ENCODE measurements at regions not wholly inside any gene's neighbourhood (a gene's known extent, or its start where the extent isn't known, plus 50 kb on each side); places are given as distances from the start of the nearest gene placed in this dataset.
"Not testable (repeated sequence)": the region's sequence is repeated elsewhere in the genome, so short reads cannot be mapped to it uniquely, and the experiment has no call there.

DNA sequence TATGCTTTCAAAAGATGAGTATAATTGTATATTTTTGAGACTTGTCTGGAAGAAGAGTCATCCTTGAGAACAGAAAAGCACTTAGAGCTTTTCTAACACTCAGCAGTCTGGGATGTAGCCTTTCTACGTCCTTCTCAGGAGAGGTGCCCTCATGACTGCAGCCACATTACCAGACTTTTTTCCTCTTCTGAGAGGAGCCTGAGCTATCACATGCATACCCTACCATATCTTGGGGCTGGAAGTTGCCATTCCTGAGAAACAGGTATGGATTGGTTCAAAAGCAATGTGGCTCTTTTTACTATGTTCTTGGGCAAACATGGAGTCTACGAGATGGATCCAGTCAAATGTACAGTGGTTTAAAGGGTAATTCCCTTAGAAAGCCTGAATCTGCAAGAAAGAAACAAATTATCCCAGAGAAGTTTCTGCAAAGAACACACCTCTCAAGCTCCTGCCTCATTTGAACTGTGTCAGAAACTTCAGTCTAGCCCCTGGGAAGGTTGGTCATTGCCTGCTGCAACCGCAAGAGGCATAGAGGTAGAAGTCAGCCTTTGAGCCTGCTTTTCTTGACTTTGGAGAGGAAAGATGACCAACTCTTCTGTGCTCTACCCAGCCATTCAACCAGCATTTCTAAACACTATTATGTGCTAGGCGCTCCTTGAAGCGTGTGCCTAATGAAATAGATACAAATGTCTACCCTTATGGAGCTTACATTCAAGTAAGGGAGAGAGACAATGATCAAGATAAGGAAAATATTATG lies 401.9 kb upstream of the ACTBL2 start:
- Histone ChIP-seq H3K36me3 (ENCODE audit: control insufficient read depth in 1 of 2, insufficient read depth in 2 of 2, low read length in 2 of 2) (no peaks in the 10 kb centered on the region), H3K4me3 (ENCODE audit: low read depth in 1 of 2, low read length in 2 of 2) (no peak overlapping the region), H3K27me3 (ENCODE audit: low read depth, low read length) (no peaks in the 10 kb centered on the region), H3K4me1 (ENCODE audit: control insufficient read depth in 1 of 2, insufficient read depth in 2 of 2, low read length in 2 of 2) (no peaks in the 10 kb centered on the region), H3K27ac (ENCODE audit: low read length) (no peak overlapping the region), H3K9me3 (ENCODE audit: control insufficient read depth in 1 of 2, low read length in 2 of 2) (no peaks in the 10 kb centered on the region)

DNA sequence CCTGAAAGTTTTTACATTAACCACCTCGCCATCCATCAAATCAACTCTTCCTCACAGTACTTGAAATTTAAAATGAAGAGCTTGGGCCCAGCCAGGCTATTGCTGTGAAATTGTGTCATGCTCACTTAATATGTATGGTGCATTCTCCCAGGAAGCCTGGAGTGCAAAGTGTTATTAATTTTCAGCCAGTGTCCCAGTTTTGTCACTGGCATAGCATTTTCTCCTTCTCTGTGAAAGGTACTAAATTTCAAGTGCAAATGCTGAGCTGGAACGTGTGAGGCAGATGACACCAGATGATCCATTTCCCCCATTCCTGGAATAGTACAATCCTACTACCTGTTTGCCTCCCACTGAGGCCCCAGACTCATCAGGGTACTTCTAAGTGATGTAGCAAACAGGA lies 397.6 kb upstream of the ACTBL2 start:
- Histone ChIP-seq H3K27me3 (ENCODE audit: low read depth, low read length) (no peaks in the 10 kb centered on the region), H3K4me1 (ENCODE audit: control insufficient read depth in 1 of 2, insufficient read depth in 2 of 2, low read length in 2 of 2) (no peaks in the 10 kb centered on the region), H3K36me3 (ENCODE audit: control insufficient read depth in 1 of 2, insufficient read depth in 2 of 2, low read length in 2 of 2) (no peaks in the 10 kb centered on the region), H3K27ac (ENCODE audit: low read length) (no peak overlapping the region), H3K9me3 (ENCODE audit: control insufficient read depth in 1 of 2, low read length in 2 of 2) (no peaks in the 10 kb centered on the region), H3K4me3 (ENCODE audit: low read depth in 1 of 2, low read length in 2 of 2) (no peak overlapping the region)

GRCh38 chr5:57878301-57878722 lies 395.7 kb upstream of the ACTBL2 start:
- H3K36me3 ChIP-seq (ENCODE audit: control insufficient read depth in 1 of 2, insufficient read depth in 2 of 2, low read length in 2 of 2), result no peaks in the 10 kb centered on the region
- no peaks in the 10 kb centered on the region for H3K9me3 ChIP-seq (ENCODE audit: control insufficient read depth in 1 of 2, low read length in 2 of 2)
- no peaks in the 10 kb centered on the region for H3K27me3 ChIP-seq (ENCODE audit: low read depth, low read length)
- no peak overlapping the region for H3K4me3 ChIP-seq (ENCODE audit: low read depth in 1 of 2, low read length in 2 of 2)
- H3K4me1 ChIP-seq (ENCODE audit: control insufficient read depth in 1 of 2, insufficient read depth in 2 of 2, low read length in 2 of 2), result no peaks in the 10 kb centered on the region
- H3K27ac ChIP-seq (ENCODE audit: low read length), result no peak overlapping the region

DNA sequence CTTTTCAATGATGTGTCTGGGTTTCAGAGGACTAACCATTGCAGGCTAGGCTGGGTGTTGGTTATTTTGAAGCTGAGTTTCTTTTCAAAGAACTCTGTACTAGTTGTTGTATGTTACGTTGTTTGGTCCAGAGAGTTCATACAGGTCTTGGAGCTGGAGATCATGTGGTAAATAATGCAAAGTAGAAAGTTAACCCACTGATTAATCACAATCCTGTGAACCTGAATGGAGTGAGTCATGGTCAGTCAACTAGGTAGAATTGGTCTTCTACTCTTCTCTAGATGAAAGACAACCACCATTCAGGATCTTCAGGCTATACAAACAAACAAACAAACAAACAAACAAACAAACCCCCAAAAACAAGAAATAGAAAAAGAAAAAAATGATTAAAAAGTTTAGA lies 388.9 kb upstream of the ACTBL2 start:
- Histone ChIP-seq H3K27ac (ENCODE audit: low read length) (no peak overlapping the region), H3K27me3 (ENCODE audit: low read depth, low read length) (no peaks in the 10 kb centered on the region), H3K4me3 (ENCODE audit: low read depth in 1 of 2, low read length in 2 of 2) (no peak overlapping the region), H3K36me3 (ENCODE audit: control insufficient read depth in 1 of 2, insufficient read depth in 2 of 2, low read length in 2 of 2) (no peaks in the 10 kb centered on the region), H3K9me3 (ENCODE audit: control insufficient read depth in 1 of 2, low read length in 2 of 2) (no peaks in the 10 kb centered on the region), H3K4me1 (ENCODE audit: control insufficient read depth in 1 of 2, insufficient read depth in 2 of 2, low read length in 2 of 2) (no peaks in the 10 kb centered on the region)

DNA sequence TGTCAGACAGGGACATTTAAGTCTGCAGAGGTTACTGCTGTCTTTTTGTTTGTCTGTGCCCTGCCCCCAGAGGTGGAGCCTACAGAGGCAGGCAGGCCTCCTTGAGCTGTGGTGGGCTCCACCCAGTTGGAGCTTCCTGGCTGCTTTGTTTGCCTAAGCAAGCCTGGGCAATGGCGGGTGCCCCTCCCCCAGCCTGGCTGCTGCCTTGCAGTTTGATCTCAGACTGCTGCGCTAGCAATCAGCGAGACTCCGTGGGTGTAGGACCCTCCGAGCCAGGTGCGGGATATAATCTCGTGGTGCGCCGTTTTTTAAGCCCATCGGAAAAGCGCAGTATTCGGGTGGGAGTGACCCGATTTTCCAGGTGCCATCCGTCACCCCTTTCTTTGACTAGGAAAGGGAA lies 387.7 kb upstream of the ACTBL2 start:
- not testable (repeated sequence) for H3K27ac ChIP-seq (ENCODE audit: low read length); H3K36me3 ChIP-seq (ENCODE audit: control insufficient read depth in 1 of 2, insufficient read depth in 2 of 2, low read length in 2 of 2); H3K4me3 ChIP-seq (ENCODE audit: low read depth in 1 of 2, low read length in 2 of 2); H3K27me3 ChIP-seq (ENCODE audit: low read depth, low read length); H3K4me1 ChIP-seq (ENCODE audit: control insufficient read depth in 1 of 2, insufficient read depth in 2 of 2, low read length in 2 of 2); H3K9me3 ChIP-seq (ENCODE audit: control insufficient read depth in 1 of 2, low read length in 2 of 2)

DNA sequence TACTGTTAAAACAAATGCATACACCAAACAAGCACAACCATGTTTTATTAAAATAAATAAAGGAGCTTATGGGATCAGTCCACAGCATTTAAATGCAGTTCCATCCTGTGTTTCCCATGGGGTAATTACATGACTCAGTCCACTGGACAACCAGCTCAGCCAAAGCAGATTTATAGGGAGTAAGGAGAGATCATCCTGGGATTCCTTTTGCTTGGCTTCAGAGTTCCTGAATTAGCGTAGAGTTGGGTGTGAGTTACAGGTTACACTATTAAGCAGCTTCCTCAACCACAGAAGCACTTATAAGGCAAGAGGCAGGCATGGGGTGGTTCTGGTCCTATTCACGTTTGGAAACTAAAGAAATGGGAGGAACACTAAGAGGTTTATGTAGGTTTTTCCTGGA lies 381.1 kb upstream of the ACTBL2 start:
- Histone ChIP-seq H3K27ac (ENCODE audit: low read length) (no peak overlapping the region), H3K4me1 (ENCODE audit: control insufficient read depth in 1 of 2, insufficient read depth in 2 of 2, low read length in 2 of 2) (no peaks in the 10 kb centered on the region), H3K4me3 (ENCODE audit: low read depth in 1 of 2, low read length in 2 of 2) (no peak overlapping the region), H3K36me3 (ENCODE audit: control insufficient read depth in 1 of 2, insufficient read depth in 2 of 2, low read length in 2 of 2) (no peaks in the 10 kb centered on the region), H3K27me3 (ENCODE audit: low read depth, low read length) (no peaks in the 10 kb centered on the region), H3K9me3 (ENCODE audit: control insufficient read depth in 1 of 2, low read length in 2 of 2) (no peaks in the 10 kb centered on the region)

GRCh38 chr5:57862942-57863341 lies 380.3 kb upstream of the ACTBL2 start:
- Histone ChIP-seq H3K27me3 (ENCODE audit: low read depth, low read length) (no peaks in the 10 kb centered on the region), H3K27ac (ENCODE audit: low read length) (no peak overlapping the region), H3K4me3 (ENCODE audit: low read depth in 1 of 2, low read length in 2 of 2) (no peak overlapping the region), H3K9me3 (ENCODE audit: control insufficient read depth in 1 of 2, low read length in 2 of 2) (no peaks in the 10 kb centered on the region), H3K4me1 (ENCODE audit: control insufficient read depth in 1 of 2, insufficient read depth in 2 of 2, low read length in 2 of 2) (no peaks in the 10 kb centered on the region), H3K36me3 (ENCODE audit: control insufficient read depth in 1 of 2, insufficient read depth in 2 of 2, low read length in 2 of 2) (no peaks in the 10 kb centered on the region)

DNA sequence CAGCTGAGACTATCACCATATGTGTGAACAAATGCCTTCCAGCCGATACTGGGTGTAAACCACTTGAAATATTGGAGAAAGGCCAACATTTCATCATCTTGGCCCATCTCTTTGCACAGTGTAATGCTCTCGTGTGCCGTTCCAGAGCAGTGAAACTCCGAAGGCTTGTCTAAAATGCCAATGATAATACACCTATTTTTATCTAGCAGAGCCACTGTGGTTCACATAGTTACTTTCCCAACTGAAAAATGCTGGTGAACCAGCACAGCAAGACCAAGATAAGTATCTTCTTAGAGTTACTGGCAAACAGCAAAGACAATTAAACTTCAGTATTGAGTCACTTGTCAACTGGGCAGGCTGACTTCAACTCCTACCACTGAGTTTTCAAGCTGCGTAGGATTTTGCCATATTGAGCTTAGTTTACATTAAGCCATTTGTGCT lies 379.9 kb upstream of the ACTBL2 start:
- Histone ChIP-seq H3K4me3 (ENCODE audit: low read depth in 1 of 2, low read length in 2 of 2) (no peak overlapping the region), H3K27ac (ENCODE audit: low read length) (no peak overlapping the region), H3K9me3 (ENCODE audit: control insufficient read depth in 1 of 2, low read length in 2 of 2) (no peaks in the 10 kb centered on the region), H3K36me3 (ENCODE audit: control insufficient read depth in 1 of 2, insufficient read depth in 2 of 2, low read length in 2 of 2) (no peaks in the 10 kb centered on the region), H3K27me3 (ENCODE audit: low read depth, low read length) (no peaks in the 10 kb centered on the region), H3K4me1 (ENCODE audit: control insufficient read depth in 1 of 2, insufficient read depth in 2 of 2, low read length in 2 of 2) (no peaks in the 10 kb centered on the region)

DNA sequence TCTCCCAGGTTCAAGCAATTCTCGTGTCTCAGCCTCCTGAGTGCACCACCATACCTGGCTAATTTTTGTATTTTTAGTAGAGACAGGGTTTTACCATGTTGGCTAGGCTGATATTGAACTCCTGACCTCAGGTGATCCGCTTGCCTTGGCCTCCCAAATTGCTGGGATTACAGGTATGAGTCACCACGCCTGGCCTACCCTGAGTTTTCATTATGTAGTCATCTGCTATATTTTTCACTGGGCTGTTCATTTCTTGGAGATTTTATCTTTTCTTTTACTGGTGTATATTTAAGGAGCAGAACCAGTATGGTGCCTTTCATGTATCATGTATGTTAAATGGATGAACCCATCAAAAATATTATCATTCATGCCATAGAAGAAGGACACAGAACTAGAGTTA lies 377.0 kb upstream of the ACTBL2 start:
- Histone ChIP-seq H3K36me3 (ENCODE audit: control insufficient read depth in 1 of 2, insufficient read depth in 2 of 2, low read length in 2 of 2) (no peaks in the 10 kb centered on the region), H3K4me1 (ENCODE audit: control insufficient read depth in 1 of 2, insufficient read depth in 2 of 2, low read length in 2 of 2) (no peaks in the 10 kb centered on the region), H3K4me3 (ENCODE audit: low read depth in 1 of 2, low read length in 2 of 2) (no peak overlapping the region), H3K27me3 (ENCODE audit: low read depth, low read length) (no peaks in the 10 kb centered on the region), H3K9me3 (ENCODE audit: control insufficient read depth in 1 of 2, low read length in 2 of 2) (no peaks in the 10 kb centered on the region), H3K27ac (ENCODE audit: low read length) (no peak overlapping the region)

DNA sequence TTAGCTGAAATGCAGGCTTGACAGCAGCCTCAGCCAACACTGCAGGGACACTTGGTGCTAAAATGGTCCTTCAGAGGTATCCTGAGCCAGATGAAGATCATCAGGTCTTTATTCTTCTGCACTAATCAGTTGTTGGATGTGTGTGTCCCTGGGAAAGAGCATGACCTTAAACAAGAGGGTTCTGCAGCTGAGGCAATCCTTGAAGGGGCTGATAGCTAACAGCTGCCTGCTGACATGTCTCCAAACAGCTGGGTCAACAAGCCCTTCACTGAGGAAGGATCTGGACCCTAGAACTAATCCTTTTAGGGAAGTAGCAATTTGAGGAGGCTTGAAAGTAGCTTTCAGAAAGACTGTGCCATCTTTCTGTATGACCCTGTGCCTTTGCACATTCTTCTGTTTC lies 376.3 kb upstream of the ACTBL2 start:
- H3K9me3 ChIP-seq (ENCODE audit: control insufficient read depth in 1 of 2, low read length in 2 of 2), result no peaks in the 10 kb centered on the region
- H3K27ac ChIP-seq (ENCODE audit: low read length), result no peak overlapping the region
- H3K4me1 ChIP-seq (ENCODE audit: control insufficient read depth in 1 of 2, insufficient read depth in 2 of 2, low read length in 2 of 2), result no peaks in the 10 kb centered on the region
- H3K4me3 ChIP-seq (ENCODE audit: low read depth in 1 of 2, low read length in 2 of 2), result no peak overlapping the region
- H3K36me3 ChIP-seq (ENCODE audit: control insufficient read depth in 1 of 2, insufficient read depth in 2 of 2, low read length in 2 of 2), result no peaks in the 10 kb centered on the region
- no peaks in the 10 kb centered on the region for H3K27me3 ChIP-seq (ENCODE audit: low read depth, low read length)

GRCh38 chr5:57857696-57858095 lies 375.1 kb upstream of the ACTBL2 start:
- Histone ChIP-seq H3K27me3 (ENCODE audit: low read depth, low read length) (no peaks in the 10 kb centered on the region), H3K27ac (ENCODE audit: low read length) (no peak overlapping the region), H3K36me3 (ENCODE audit: control insufficient read depth in 1 of 2, insufficient read depth in 2 of 2, low read length in 2 of 2) (no peaks in the 10 kb centered on the region), H3K4me3 (ENCODE audit: low read depth in 1 of 2, low read length in 2 of 2) (no peak overlapping the region), H3K4me1 (ENCODE audit: control insufficient read depth in 1 of 2, insufficient read depth in 2 of 2, low read length in 2 of 2) (no peaks in the 10 kb centered on the region), H3K9me3 (ENCODE audit: control insufficient read depth in 1 of 2, low read length in 2 of 2) (no peaks in the 10 kb centered on the region)

DNA sequence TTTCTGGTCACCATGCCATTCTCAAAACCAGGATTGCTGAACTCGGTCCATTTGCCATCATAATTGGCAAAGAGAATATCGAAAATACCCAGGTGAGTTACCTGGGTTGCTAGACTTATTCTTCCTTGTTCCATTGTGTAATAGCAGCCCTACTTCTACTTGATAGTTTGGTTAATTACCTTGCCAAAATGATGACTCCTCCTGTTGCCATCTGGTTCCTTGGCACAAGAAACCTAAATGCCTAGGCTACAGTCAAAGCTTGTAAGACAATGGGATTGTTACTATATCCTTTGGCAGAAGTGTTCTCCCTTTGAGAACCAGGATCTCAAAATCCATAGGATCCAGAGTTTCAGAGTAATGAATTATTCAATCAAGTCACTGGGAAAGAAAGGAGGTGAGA lies 373.2 kb upstream of the ACTBL2 start:
- Histone ChIP-seq H3K4me3 (ENCODE audit: low read depth in 1 of 2, low read length in 2 of 2) (no peak overlapping the region), H3K27ac (ENCODE audit: low read length) (no peak overlapping the region), H3K27me3 (ENCODE audit: low read depth, low read length) (no peaks in the 10 kb centered on the region), H3K9me3 (ENCODE audit: control insufficient read depth in 1 of 2, low read length in 2 of 2) (no peaks in the 10 kb centered on the region), H3K36me3 (ENCODE audit: control insufficient read depth in 1 of 2, insufficient read depth in 2 of 2, low read length in 2 of 2) (no peaks in the 10 kb centered on the region), H3K4me1 (ENCODE audit: control insufficient read depth in 1 of 2, insufficient read depth in 2 of 2, low read length in 2 of 2) (no peaks in the 10 kb centered on the region)
